Cerebellar cortex (tissue), 1 donor: ENCODE measurements at regions not wholly inside any gene's neighbourhood (a gene's known extent, or its start where the extent isn't known, plus 50 kb on each side); places are given as distances from the start of the nearest gene placed in this dataset.
"Not testable (repeated sequence)": the region's sequence is repeated elsewhere in the genome, so short reads cannot be mapped to it uniquely, and the experiment has no call there.

Experiments used
- DNase-seq: peaks from one replicate; pipeline ENCODE4 v3.0.0-alpha.2; 2015; ENCODE audit warnings: low spot score

GRCh38 chr15:85196697-85197096 lies 183.7 kb upstream of the AKAP13 start:
- DNase-seq: not testable (repeated sequence)

GRCh38 chr15:85197582-85197981 lies 182.8 kb upstream of the AKAP13 start:
- DNase-seq: not testable (repeated sequence)

GRCh38 chr15:85198432-85198831 lies 182.0 kb upstream of the AKAP13 start:
- not testable (repeated sequence) for DNase-seq

- DNase-seq: not testable (repeated sequence)
Observed at GRCh38 chr15:85200215-85200614, 180.2 kb upstream of the AKAP13 start.

- DNase-seq: not testable (repeated sequence)
Observed at GRCh38 chr15:85201118-85201793, 179.1 kb upstream of the AKAP13 start.

GRCh38 chr15:85204481-85204880 lies 175.9 kb upstream of the AKAP13 start:
- not testable (repeated sequence) for DNase-seq

GRCh38 chr15:85233791-85234325 lies 146.5 kb upstream of the AKAP13 start:
- not testable (repeated sequence) for DNase-seq

GRCh38 chr15:85234450-85235196 lies 145.8 kb upstream of the AKAP13 start:
- DNase-seq: not testable (repeated sequence)

- DNase-seq: not testable (repeated sequence)
Observed at GRCh38 chr15:85244056-85244455, 136.3 kb upstream of the AKAP13 start.

GRCh38 chr15:85250938-85251542 lies 129.4 kb upstream of the AKAP13 start:
- DNase-seq: peak; percentile 31

GRCh38 chr15:85253196-85253915 lies 127.0 kb upstream of the AKAP13 start:
- DNase-seq: not testable (repeated sequence)

- not testable (repeated sequence) for DNase-seq
Observed at GRCh38 chr15:85254961-85255360, 125.4 kb upstream of the AKAP13 start.

- not testable (repeated sequence) for DNase-seq
Observed at GRCh38 chr15:85255502-85255901, 124.9 kb upstream of the AKAP13 start.

- DNase-seq: not testable (repeated sequence)
Observed at GRCh38 chr15:85256009-85256997, 124.1 kb upstream of the AKAP13 start.

- DNase-seq: not testable (repeated sequence)
Observed at GRCh38 chr15:85258062-85258445, 122.3 kb upstream of the AKAP13 start.

GRCh38 chr15:85258559-85259209 lies 121.7 kb upstream of the AKAP13 start:
- DNase-seq: not testable (repeated sequence)

GRCh38 chr15:85260526-85260925 lies 119.9 kb upstream of the AKAP13 start:
- not testable (repeated sequence) for DNase-seq

GRCh38 chr15:85262461-85263055 lies 117.8 kb upstream of the AKAP13 start:
- DNase-seq: not testable (repeated sequence)

GRCh38 chr15:85263842-85264440 lies 116.5 kb upstream of the AKAP13 start:
- DNase-seq: not testable (repeated sequence)
